ENCODE measurements at regions not wholly inside any gene's neighbourhood (a gene's known extent, or its start where the extent isn't known, plus 50 kb on each side); places are given as distances from the start of the nearest gene placed in this dataset.

- TF ChIP-seq CTCF (conservative IDR thresholded peaks at IDR 0.05; ENCODE audit: low read length) (no peak), EZH2phosphoT487 (IDR thresholded peaks at IDR 0.05; ENCODE audit: borderline replicate concordance) (no peak)
Measured at GRCh38 chr11:69910519-69911309, 91.5 kb upstream of the FGF3 start.
